A673 (cell line): ENCODE measurements at regions not wholly inside any gene's neighbourhood (a gene's known extent, or its start where the extent isn't known, plus 50 kb on each side); places are given as distances from the start of the nearest gene placed in this dataset.

Experiments
- BruUV-seq: library from RNA; stranded (reverse); fragments of 400-500 nt; replicated peaks from 2 replicates; lab custom pipeline; 2021; lab: Mats Ljungman, UMichigan
- CTCF ChIA-PET: fragments of 300-600 bp; sonication (Branson Sonifier 250); formaldehyde crosslinking; loops from one replicate; lab custom pipeline; 2022; ENCODE audit warnings: antibody characterized with exemption; lab: Charles Lee
- POLR2A ChIA-PET: fragments of 300-600 bp; sonication (Branson Sonifier 250); formaldehyde crosslinking; loops from one replicate; lab custom pipeline; 2022; ENCODE audit warnings: antibody characterized with exemption; ENCODE audit not compliant: low non-redundant PET; lab: Charles Lee
- DNase-seq: peaks from one replicate; pipeline ENCODE4 v3.0.0-alpha.2; 2015; ENCODE audit warnings: low spot score
- H3K27ac ChIP-seq: fragments of 200-600 bp; sonication (generic); 2 replicates; pipeline ENCODE4 v1.5.1; 2016; ENCODE audit warnings: mixed run types, low read depth, mild to moderate bottlenecking, mixed read lengths, antibody characterized with exemption, low read length; ENCODE audit not compliant: poor library complexity, severe bottlenecking
- H3K27me3 ChIP-seq: fragments of 200-600 bp; sonication (generic); replicated peaks from 2 replicates; pipeline ENCODE4 v1.6.1; 2017; ENCODE audit warnings: mixed run types, low read depth, mild to moderate bottlenecking, mixed read lengths, antibody characterized with exemption, low read length; ENCODE audit not compliant: insufficient read depth, poor library complexity
- H3K36me3 ChIP-seq: fragments of 200-600 bp; sonication (generic); 2 replicates; pipeline ENCODE4 v1.6.1; 2016; ENCODE audit warnings: mixed run types, mild to moderate bottlenecking, mixed read lengths, antibody characterized with exemption, low read length; ENCODE audit not compliant: insufficient read depth, poor library complexity, severe bottlenecking
- H3K4me1 ChIP-seq: fragments of 200-600 bp; sonication (generic); 2 replicates; pipeline ENCODE4 v1.6.1; 2017; ENCODE audit warnings: mixed run types, mild to moderate bottlenecking, mixed read lengths, antibody characterized with exemption, low read length; ENCODE audit not compliant: insufficient read depth, poor library complexity, severe bottlenecking
- H3K4me3 ChIP-seq: fragments of 200-600 bp; sonication (generic); 2 replicates; pipeline ENCODE4 v1.5.1; 2016; ENCODE audit warnings: low read depth, mixed run types, mild to moderate bottlenecking, mixed read lengths, low read length; ENCODE audit not compliant: poor library complexity, severe bottlenecking
- H3K9me3 ChIP-seq: fragments of 200-600 bp; sonication (generic); 2 replicates; pipeline ENCODE4 v1.6.1; 2016; ENCODE audit warnings: mixed run types, low read depth, mild to moderate bottlenecking, mixed read lengths, antibody characterized with exemption, low read length; ENCODE audit not compliant: poor library complexity, severe bottlenecking
- EZH2 ChIP-seq: fragments of 200-600 bp; sonication (generic); IDR thresholded peaks from 2 replicates; pipeline ENCODE4 v1.6.1; 2017; ENCODE audit warnings: borderline replicate concordance, low read depth, mild to moderate bottlenecking, mixed read lengths, antibody characterized with exemption, low read length; ENCODE audit not compliant: poor library complexity, severe bottlenecking
- intact Hi-C: fragments of 100-400 bp; cut with micrococcal nuclease; formaldehyde crosslinking; loops from one replicate; pipeline ENCODE4 v1.10.0; 2022; ENCODE audit not compliant: unreplicated experiment
- TF ChIP-seq, protein P1 (sequence below): fragments of 300-800, 200-600 bp; sonication (generic); conservative IDR thresholded peaks from 2 replicates; pipeline ENCODE4 v1.5.1; 2017; ENCODE audit warnings: low read depth, mild to moderate bottlenecking, antibody characterized with exemption, low read length, moderate library complexity, mixed read lengths

DNA sequence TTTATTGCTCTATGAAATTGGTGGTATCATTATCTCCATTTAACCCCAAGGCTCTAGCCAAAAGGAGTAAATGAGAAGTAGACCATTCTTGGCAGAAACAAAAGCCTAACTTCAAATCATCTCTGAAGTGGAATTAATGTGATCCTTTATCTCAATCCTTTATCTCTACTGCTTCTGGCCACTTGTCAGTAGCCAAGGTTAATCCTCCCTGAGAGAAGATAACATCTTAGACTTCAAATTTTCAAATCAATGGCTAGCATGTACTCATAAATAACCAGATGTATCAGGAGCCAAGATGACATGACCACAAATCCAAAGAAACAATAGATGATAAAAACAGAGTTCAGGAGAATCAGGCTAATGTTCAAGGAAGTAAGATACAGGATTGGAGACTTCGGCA is 123.1 kb upstream of the RASSF8 start:
- intact Hi-C loops, result no loop called here
- H3K27ac ChIP-seq, result no peak overlapping the region
- POLR2A ChIA-PET, result no interaction called here
- H3K4me1 ChIP-seq, result no peaks in the 10 kb centered on the region
- H3K4me3 ChIP-seq, result no peak overlapping the region
- H3K36me3 ChIP-seq, result no peaks in the 10 kb centered on the region
- DNase-seq, result no peak
- CTCF ChIA-PET, result no interaction called here
- H3K27me3 ChIP-seq, result peaks cover 4% of the 10 kb centered on the region
- TF ChIP-seq, protein P1, sequence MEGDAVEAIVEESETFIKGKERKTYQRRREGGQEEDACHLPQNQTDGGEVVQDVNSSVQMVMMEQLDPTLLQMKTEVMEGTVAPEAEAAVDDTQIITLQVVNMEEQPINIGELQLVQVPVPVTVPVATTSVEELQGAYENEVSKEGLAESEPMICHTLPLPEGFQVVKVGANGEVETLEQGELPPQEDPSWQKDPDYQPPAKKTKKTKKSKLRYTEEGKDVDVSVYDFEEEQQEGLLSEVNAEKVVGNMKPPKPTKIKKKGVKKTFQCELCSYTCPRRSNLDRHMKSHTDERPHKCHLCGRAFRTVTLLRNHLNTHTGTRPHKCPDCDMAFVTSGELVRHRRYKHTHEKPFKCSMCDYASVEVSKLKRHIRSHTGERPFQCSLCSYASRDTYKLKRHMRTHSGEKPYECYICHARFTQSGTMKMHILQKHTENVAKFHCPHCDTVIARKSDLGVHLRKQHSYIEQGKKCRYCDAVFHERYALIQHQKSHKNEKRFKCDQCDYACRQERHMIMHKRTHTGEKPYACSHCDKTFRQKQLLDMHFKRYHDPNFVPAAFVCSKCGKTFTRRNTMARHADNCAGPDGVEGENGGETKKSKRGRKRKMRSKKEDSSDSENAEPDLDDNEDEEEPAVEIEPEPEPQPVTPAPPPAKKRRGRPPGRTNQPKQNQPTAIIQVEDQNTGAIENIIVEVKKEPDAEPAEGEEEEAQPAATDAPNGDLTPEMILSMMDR, result no peak
- no peak for TF ChIP-seq EZH2
- BruUV-seq, result no TSS peak
- no peaks in the 10 kb centered on the region for H3K9me3 ChIP-seq

DNA sequence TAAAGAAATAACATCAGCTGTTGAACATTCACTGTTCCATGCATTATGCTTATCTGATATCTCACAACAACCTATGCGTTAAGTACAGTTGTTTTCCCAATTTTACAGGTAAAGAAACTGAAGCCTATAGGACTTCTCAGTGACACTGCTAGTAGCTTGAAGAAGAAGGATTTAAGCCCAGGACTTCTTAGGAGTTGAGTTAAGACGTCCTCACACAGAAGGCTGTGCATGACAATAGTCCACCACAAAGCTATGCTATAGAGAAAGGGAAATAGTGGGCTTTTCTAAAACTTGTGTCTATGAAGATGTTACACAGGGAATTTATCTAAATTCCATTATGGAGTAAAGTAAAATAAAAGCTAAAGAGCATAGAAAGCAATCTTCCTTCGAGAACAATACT is 120.5 kb upstream of the RASSF8 start:
- H3K27ac ChIP-seq, result no peak overlapping the region
- ChIA-PET CTCF (no interaction called here), POLR2A (no interaction called here)
- H3K4me3 ChIP-seq, result no peak overlapping the region
- peaks cover 4% of the 10 kb centered on the region for H3K27me3 ChIP-seq
- TF ChIP-seq, protein P1, result no peak
- no peak for TF ChIP-seq EZH2
- no peaks in the 10 kb centered on the region for H3K4me1 ChIP-seq
- intact Hi-C loops, result no loop called here
- no peaks in the 10 kb centered on the region for H3K36me3 ChIP-seq
- no peaks in the 10 kb centered on the region for H3K9me3 ChIP-seq
- no TSS peak for BruUV-seq
- DNase-seq, result no peak

DNA sequence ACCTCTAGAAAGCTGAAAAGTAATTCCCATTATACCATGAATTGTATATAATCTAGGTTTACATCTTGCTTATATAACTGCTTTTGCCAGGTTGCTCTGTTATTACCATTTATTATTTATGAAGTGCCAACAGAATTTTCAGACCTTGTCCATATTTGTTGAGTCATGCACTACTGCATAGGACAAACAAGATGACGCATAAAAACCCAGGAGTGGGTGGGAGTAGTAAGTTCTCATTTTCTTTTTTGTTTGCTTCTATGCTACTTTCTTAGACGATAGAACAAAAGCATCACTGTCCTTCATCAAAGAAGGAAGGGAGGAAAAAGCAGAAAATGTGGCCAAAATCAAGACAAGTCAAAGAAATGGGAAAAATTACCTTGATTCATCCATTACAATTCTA is 119.0 kb upstream of the RASSF8 start:
- H3K27ac ChIP-seq, result no peak overlapping the region
- no peaks in the 10 kb centered on the region for H3K36me3 ChIP-seq
- H3K27me3 ChIP-seq, result peaks cover 4% of the 10 kb centered on the region
- H3K4me3 ChIP-seq, result no peak overlapping the region
- H3K4me1 ChIP-seq, result no peaks in the 10 kb centered on the region
- ChIA-PET CTCF (no interaction called here), POLR2A (no interaction called here)
- TF ChIP-seq, protein P1, result no peak
- TF ChIP-seq EZH2, result no peak
- no peak for DNase-seq
- BruUV-seq, result no TSS peak
- intact Hi-C loops, result no loop called here
- H3K9me3 ChIP-seq, result no peaks in the 10 kb centered on the region
